K562 (cell line): ENCODE measurements at regions not wholly inside any gene's neighbourhood (a gene's known extent, or its start where the extent isn't known, plus 50 kb on each side); places are given as distances from the start of the nearest gene placed in this dataset.

ENCODE experiments used
- ATAC-seq: fragments of 200-7000 bp; cut with Tn5 transposase; 3 replicates; pipeline ENCODE4 v1.9.1; 2020; ENCODE audit warnings: moderate library complexity
- BruUV-seq: library from RNA; stranded (reverse); fragments of 400-500 nt; replicated peaks from 2 replicates; lab custom pipeline; 2021; lab: Mats Ljungman, UMichigan
- CTCF ChIA-PET: fragments of 300-600 bp; formaldehyde crosslinking; extraction: SDS; loops from one replicate; lab custom pipeline; 2021; ENCODE audit warnings: low intra/inter-chr PET ratio; lab: Yijun Ruan, JAX
- POLR2A ChIA-PET: fragments of 300-600, 350-650 bp; sonication (Branson Sonifier 250); formaldehyde crosslinking; extraction: SDS; loops from one replicate; lab custom pipeline; 2021; ENCODE audit warnings: antibody characterized with exemption, inconsistent platforms; lab: Yijun Ruan, JAX
- DNase-seq, 4 experiments: peaks; one replicate each; pipeline versions ENCODE4 v3.0.0 to v3.0.0-alpha.2; 2011 to 2018; ENCODE audit warnings: low spot score in 3 of 4, mixed read lengths in 3 of 4; ENCODE audit errors: extremely low read depth in 1 of 4
- FAIRE-seq: peaks from 2 replicates; lab custom pipeline; 2011; peaks lifted over from hg19 to GRCh38; lab: Jason Lieb, UNC
- H2AFZ ChIP-seq: 2 replicates; pipeline ENCODE4 v1.6.0; 2011; ENCODE audit warnings: low read depth, low read length, control low read depth, inconsistent platforms
- H3K27ac ChIP-seq: fragments of 200-600 bp; 3 replicates; pipeline ENCODE4 v1.8.0; 2011; ENCODE audit warnings: low read depth, mild to moderate bottlenecking, control low read depth, inconsistent platforms, low read length, moderate library complexity, mixed read lengths; ENCODE audit errors: extremely low read depth
- H3K27me3 ChIP-seq, 2 experiments: fragments of 300-600 bp in 1 of 2; 2 replicates in 1 of 2; 3 replicates in 1 of 2; pipeline versions ENCODE4 v1.6.0 to v1.8.0; 2011; ENCODE audit warnings: inconsistent platforms in 2 of 2, low read length in 2 of 2, mild to moderate bottlenecking in 1 of 2, mixed read lengths in 1 of 2, moderate library complexity in 1 of 2; ENCODE audit not compliant: control insufficient read depth in 2 of 2, insufficient read depth in 2 of 2
- H3K36me3 ChIP-seq: fragments of 300-600 bp; 3 replicates; pipeline ENCODE4 v1.8.0; 2011; ENCODE audit warnings: mild to moderate bottlenecking, low read length, inconsistent platforms; ENCODE audit not compliant: control insufficient read depth, insufficient read depth
- H3K4me1 ChIP-seq, 2 experiments: fragments of 200-600 bp in 1 of 2; replicated peaks in 1 of 2; 2 replicates in 1 of 2; 3 replicates in 1 of 2; pipeline versions ENCODE4 v1.5.1 to v1.8.0; 2011; ENCODE audit warnings: inconsistent platforms in 2 of 2, low read length in 2 of 2, mild to moderate bottlenecking in 1 of 2, mixed read lengths in 1 of 2, moderate library complexity in 1 of 2; ENCODE audit not compliant: control insufficient read depth in 2 of 2, insufficient read depth in 2 of 2
- H3K4me2 ChIP-seq: 2 replicates; pipeline ENCODE4 v1.6.1; 2011; ENCODE audit warnings: low read length, control low read depth, inconsistent platforms, mixed read lengths; ENCODE audit not compliant: insufficient read depth
- H3K4me3 ChIP-seq: fragments of 200-600 bp; sonication (generic), shearing (Covaris generic); 2 replicates; pipeline ENCODE4 v1.5.1; 2016; ENCODE audit warnings: control low read depth, inconsistent platforms
- H3K79me2 ChIP-seq: fragments of 200-600 bp; 3 replicates; pipeline ENCODE4 v1.8.0; 2011; ENCODE audit warnings: low read length, inconsistent platforms; ENCODE audit not compliant: control insufficient read depth, insufficient read depth
- H3K9ac ChIP-seq, 2 experiments: 2 replicates each; pipeline versions ENCODE4 v1.6.0 to v1.6.1; 2011; ENCODE audit warnings: low read depth in 2 of 2, low read length in 2 of 2, control low read depth in 1 of 2, inconsistent platforms in 1 of 2, mild to moderate bottlenecking in 1 of 2, mixed read lengths in 1 of 2; ENCODE audit not compliant: insufficient read depth in 1 of 2
- H3K9me1 ChIP-seq: one replicate; pipeline ENCODE4 v1.6.0; 2011; ENCODE audit warnings: inconsistent platforms, mild to moderate bottlenecking, low read length, moderate library complexity; ENCODE audit not compliant: control insufficient read depth, insufficient read depth
- H3K9me3 ChIP-seq: replicated peaks from 2 replicates; pipeline ENCODE4 v1.5.1; 2011; ENCODE audit warnings: low read depth, low read length, inconsistent platforms; ENCODE audit not compliant: control insufficient read depth, insufficient read depth
- H4K20me1 ChIP-seq: replicated peaks from 2 replicates; pipeline ENCODE4 v1.6.1; 2011; ENCODE audit warnings: low read length, inconsistent platforms, mixed read lengths; ENCODE audit not compliant: control insufficient read depth, insufficient read depth
- CHCHD3 ChIP-seq: fragments of 250-450 bp; sonication (Bioruptor Pico); IDR thresholded peaks from 2 replicates; pipeline ENCODE4 v2.1.2; 2022; ENCODE audit warnings: mild to moderate bottlenecking
- DDX20 ChIP-seq: fragments of 450-650 bp; IDR thresholded peaks from 2 replicates; pipeline ENCODE4 v1.6.1; 2016; ENCODE audit warnings: missing genetic modification characterization, low read depth, mild to moderate bottlenecking, missing compliant biosample characterization, moderate library complexity
- JUNB ChIP-seq: fragments of 450-650 bp; formaldehyde crosslinking; conservative IDR thresholded peaks from 2 replicates; pipeline ENCODE4 v1.4.0; 2020; ENCODE audit warnings: mild to moderate bottlenecking
- NFE2 ChIP-seq: IDR thresholded peaks from 2 replicates; pipeline ENCODE4 v1.6.1; 2014; ENCODE audit warnings: antibody characterized with exemption, low read depth
- POLR2AphosphoS5 ChIP-seq: IDR thresholded peaks from 2 replicates; pipeline ENCODE4 v1.6.1; 2011; ENCODE audit warnings: mild to moderate bottlenecking, low read depth, low read length, moderate library complexity; ENCODE audit not compliant: control insufficient read depth, insufficient read depth
- POLR2H ChIP-seq: IDR thresholded peaks from 2 replicates; pipeline ENCODE4 v1.6.1; 2016; ENCODE audit warnings: missing genetic modification characterization, low read depth, mild to moderate bottlenecking, control low read depth, missing compliant biosample characterization, moderate library complexity
- RBFOX2 ChIP-seq: fragments of 200-400 bp; formaldehyde crosslinking; IDR thresholded peaks from 2 replicates; pipeline ENCODE4 v1.6.1; 2017; ENCODE audit warnings: low read depth, mild to moderate bottlenecking, low read length, moderate library complexity
- RUNX1 ChIP-seq: sonication (generic); IDR thresholded peaks from 2 replicates; pipeline ENCODE4 v1.6.1; 2016; ENCODE audit warnings: antibody characterized with exemption, low read depth
- ZBED1 ChIP-seq: IDR thresholded peaks from 2 replicates; pipeline ENCODE4 v1.6.1; 2014
- ZNF239 ChIP-seq: fragments of 250-450 bp; sonication (Bioruptor Pico); IDR thresholded peaks from 2 replicates; pipeline ENCODE4 v1.4.0; 2020; ENCODE audit warnings: mild to moderate bottlenecking
- ZNF24 ChIP-seq: fragments of 450-650 bp; IDR thresholded peaks from 2 replicates; pipeline ENCODE4 v1.6.1; 2016
- ZNF324 ChIP-seq: fragments of 250-450 bp; sonication (Bioruptor Pico); IDR thresholded peaks from 2 replicates; pipeline ENCODE4 v1.4.0; 2020; ENCODE audit warnings: mild to moderate bottlenecking
- ZNF347 ChIP-seq: fragments of 450-650 bp; formaldehyde crosslinking; IDR thresholded peaks from 2 replicates; pipeline ENCODE4 v1.4.0; 2020; ENCODE audit warnings: low read depth, mild to moderate bottlenecking, moderate library complexity
- ZNF695 ChIP-seq: fragments of 450-650 bp; formaldehyde crosslinking; IDR thresholded peaks from 2 replicates; pipeline ENCODE4 v1.4.0; 2020; ENCODE audit warnings: mild to moderate bottlenecking, moderate library complexity
- ZNF707 ChIP-seq: fragments of 250-450 bp; sonication (Bioruptor Pico); conservative IDR thresholded peaks from 2 replicates; pipeline ENCODE4 v1.8.0; 2022; ENCODE audit warnings: inconsistent platforms, mild to moderate bottlenecking, moderate library complexity
- WGBS: fragments of 100-300 bp; shearing (Covaris generic); methylation state at CpG from one replicate; pipeline ENCODE4 v1.1.6; 2016; ENCODE audit warnings: low coverage, mixed read lengths; ENCODE audit not compliant: insufficient coverage; ENCODE audit errors: missing lambda C conversion rate; 5-methylcytosine and 5-hydroxymethylcytosine counted together
- in situ Hi-C: fragments of 300-500 bp; cut with MboI; formaldehyde crosslinking; loops from 4 replicates; pipeline ENCODE4 v1.15.0; 2018; ENCODE audit warnings: inconsistent platforms, mixed read lengths
- intact Hi-C: fragments of 100-400 bp; cut with micrococcal nuclease; formaldehyde crosslinking; loops from 2 replicates; pipeline ENCODE4 v1.14.2; 2022
- TF ChIP-seq, protein P1 (sequence below): fragments of 450-650 bp; conservative IDR thresholded peaks from 2 replicates; pipeline ENCODE4 v1.6.1; 2016; ENCODE audit warnings: missing genetic modification characterization, low read depth, mild to moderate bottlenecking, missing compliant biosample characterization, moderate library complexity

DNA sequence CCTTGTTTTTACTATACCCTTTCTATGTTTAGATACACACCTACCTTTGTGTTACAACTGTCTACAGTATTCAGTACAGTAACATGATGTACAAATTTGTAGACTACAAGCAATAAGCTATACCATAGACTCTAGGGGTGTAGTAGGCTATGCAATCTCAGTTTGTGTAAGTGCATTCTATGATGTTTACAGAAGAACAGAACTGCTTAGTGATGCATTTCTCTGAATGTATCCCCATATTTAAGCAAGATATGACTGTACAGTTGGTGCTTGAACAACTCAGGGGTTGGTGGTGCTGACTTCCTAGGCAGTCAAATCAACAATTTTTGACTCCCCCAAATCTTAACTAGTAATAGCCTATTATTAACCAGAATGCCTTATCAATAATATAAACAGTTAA is 467.1 kb upstream of the TGFBR2 start (continued):
- TF ChIP-seq POLR2H (tag), result no peak
- no peak for TF ChIP-seq NFE2
- TF ChIP-seq ZNF24, result no peak
- no peak for TF ChIP-seq ZNF347
- no peak for TF ChIP-seq POLR2AphosphoS5
- TF ChIP-seq DDX20 (tag), result no peak
- no peak for TF ChIP-seq ZNF707 (CRISPR knock-in tag)
- no peak for TF ChIP-seq JUNB
- TF ChIP-seq ZNF239, result no peak
- no peak for TF ChIP-seq ZBED1
- TF ChIP-seq, protein P1, sequence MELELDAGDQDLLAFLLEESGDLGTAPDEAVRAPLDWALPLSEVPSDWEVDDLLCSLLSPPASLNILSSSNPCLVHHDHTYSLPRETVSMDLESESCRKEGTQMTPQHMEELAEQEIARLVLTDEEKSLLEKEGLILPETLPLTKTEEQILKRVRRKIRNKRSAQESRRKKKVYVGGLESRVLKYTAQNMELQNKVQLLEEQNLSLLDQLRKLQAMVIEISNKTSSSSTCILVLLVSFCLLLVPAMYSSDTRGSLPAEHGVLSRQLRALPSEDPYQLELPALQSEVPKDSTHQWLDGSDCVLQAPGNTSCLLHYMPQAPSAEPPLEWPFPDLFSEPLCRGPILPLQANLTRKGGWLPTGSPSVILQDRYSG (tag), result no peak
- TF ChIP-seq RBFOX2, result no peak

DNA sequence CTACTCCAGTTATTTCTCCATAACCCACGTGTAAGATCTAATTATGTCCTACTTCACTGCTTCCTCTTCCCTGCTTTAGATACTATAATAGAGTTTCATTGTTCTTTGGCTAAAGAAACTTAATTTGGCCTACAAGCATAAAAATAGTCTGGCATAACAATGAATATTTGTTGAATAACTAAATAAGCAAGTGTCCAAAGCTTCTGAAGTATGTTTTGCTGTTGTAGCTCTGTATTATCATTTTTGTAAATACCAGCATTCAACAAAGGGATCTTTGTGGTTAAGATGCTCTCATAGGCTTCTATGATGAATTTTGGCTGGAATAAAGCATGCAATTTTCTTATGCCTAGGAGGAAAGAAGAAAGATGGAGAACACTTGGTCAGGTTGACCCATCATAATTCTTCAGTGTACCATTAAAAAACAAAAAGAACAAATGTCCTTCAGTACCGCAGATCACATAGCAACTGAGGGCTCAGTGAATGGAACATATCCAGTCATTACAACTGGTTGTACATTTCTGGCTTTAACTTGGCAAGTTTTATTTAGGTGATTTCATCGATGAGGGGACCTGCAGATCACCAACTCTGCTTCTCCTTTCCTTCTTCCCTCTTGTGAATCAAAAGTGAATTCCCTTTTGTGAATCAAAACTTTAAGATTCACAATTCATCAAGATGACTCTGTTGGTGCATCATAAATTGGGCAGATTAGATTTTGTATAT is 465.9 kb upstream of the TGFBR2 start:
- CTCF ChIA-PET, result no interaction called here
- FAIRE-seq (no peak), ATAC-seq (no peak), DNase-seq (no peak)
- H4K20me1 ChIP-seq, result no peaks in the 10 kb centered on the region
- H3K9me3 ChIP-seq, result peaks cover 2% of the 10 kb centered on the region
- 2% methylated on average over 3 of the region's 3 CpGs for WGBS
- no peaks in the 10 kb centered on the region for H3K79me2 ChIP-seq
- intact Hi-C loops (no loop called here), in situ Hi-C loops (no loop called here)
- H3K9ac ChIP-seq, result no peak overlapping the region
- no peak overlapping the region for H3K4me3 ChIP-seq
- H3K4me1 ChIP-seq, result no peaks in the 10 kb centered on the region
- POLR2A ChIA-PET, result no interaction called here
- no peak overlapping the region for H3K4me2 ChIP-seq
- H3K27ac ChIP-seq, result no peak overlapping the region
- H3K27me3 ChIP-seq, result no peaks in the 10 kb centered on the region
- TF ChIP-seq RUNX1 (no peak), JUNB (no peak), ZNF324 (CRISPR knock-in tag) (no peak), CHCHD3 (CRISPR knock-in tag) (no peak), ZNF695 (CRISPR knock-in tag) (no peak)
- H3K36me3 ChIP-seq, result no peaks in the 10 kb centered on the region
- H3K9me1 ChIP-seq, result no peaks in the 10 kb centered on the region
- no TSS peak for BruUV-seq
- no peak overlapping the region for H2AFZ ChIP-seq
